ENCODE measurements at regions not wholly inside any gene's neighbourhood (a gene's known extent, or its start where the extent isn't known, plus 50 kb on each side); places are given as distances from the start of the nearest gene placed in this dataset.

- no peak for DNase-seq (ENCODE audit: low spot score in 2 of 2)
- 53% methylated on average over 3 of the region's 3 CpGs for WGBS
- no peak overlapping the region for H3K4me3 ChIP-seq
- TF ChIP-seq POLR2AphosphoS5 (IDR thresholded peaks at IDR 0.05), result no peak
- TF ChIP-seq, protein P1, sequence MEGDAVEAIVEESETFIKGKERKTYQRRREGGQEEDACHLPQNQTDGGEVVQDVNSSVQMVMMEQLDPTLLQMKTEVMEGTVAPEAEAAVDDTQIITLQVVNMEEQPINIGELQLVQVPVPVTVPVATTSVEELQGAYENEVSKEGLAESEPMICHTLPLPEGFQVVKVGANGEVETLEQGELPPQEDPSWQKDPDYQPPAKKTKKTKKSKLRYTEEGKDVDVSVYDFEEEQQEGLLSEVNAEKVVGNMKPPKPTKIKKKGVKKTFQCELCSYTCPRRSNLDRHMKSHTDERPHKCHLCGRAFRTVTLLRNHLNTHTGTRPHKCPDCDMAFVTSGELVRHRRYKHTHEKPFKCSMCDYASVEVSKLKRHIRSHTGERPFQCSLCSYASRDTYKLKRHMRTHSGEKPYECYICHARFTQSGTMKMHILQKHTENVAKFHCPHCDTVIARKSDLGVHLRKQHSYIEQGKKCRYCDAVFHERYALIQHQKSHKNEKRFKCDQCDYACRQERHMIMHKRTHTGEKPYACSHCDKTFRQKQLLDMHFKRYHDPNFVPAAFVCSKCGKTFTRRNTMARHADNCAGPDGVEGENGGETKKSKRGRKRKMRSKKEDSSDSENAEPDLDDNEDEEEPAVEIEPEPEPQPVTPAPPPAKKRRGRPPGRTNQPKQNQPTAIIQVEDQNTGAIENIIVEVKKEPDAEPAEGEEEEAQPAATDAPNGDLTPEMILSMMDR (IDR thresholded peaks at IDR 0.05), result no peak
- no peak for TF ChIP-seq POLR2A (IDR thresholded peaks at IDR 0.05)
- no peak for TF ChIP-seq EP300 (IDR thresholded peaks at IDR 0.05)
- H3K36me3 ChIP-seq, result no peaks in the 10 kb centered on the region
- no peaks in the 10 kb centered on the region for H3K9me3 ChIP-seq
- no peaks in the 10 kb centered on the region for H3K27me3 ChIP-seq
- peaks cover 39% of the 10 kb centered on the region for H3K4me1 ChIP-seq
- H3K27ac ChIP-seq, result no peak overlapping the region
Observed at GRCh38 chr1:87437663-87438295, 109.1 kb downstream of the LMO4 start.

DNA sequence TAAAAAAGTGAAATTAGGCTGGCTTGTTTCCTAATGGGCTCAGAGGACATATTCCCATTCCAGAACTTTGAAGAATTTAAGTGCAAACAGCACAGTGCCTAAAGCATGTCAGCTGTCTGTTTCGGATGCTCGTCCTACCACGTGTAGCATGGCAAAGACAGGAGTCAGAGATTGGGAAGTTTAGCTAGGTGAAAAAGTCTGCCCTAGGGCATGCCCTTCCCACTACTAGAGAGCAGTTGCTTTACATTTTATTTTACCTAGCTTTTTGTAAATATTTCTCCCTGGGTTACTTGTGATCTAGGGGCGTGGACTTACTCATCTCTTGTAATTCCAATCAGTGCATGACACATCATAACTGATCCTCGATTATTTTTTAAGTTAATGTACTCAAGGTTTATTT lies 111.1 kb downstream of the LMO4 start:
- Histone ChIP-seq H3K4me1 (peaks cover 23% of the 10 kb centered on the region), H3K4me3 (no peak overlapping the region), H3K27me3 (no peaks in the 10 kb centered on the region), H3K36me3 (no peaks in the 10 kb centered on the region), H3K27ac (no peak overlapping the region), H3K9me3 (no peaks in the 10 kb centered on the region)
- WGBS, result 69% methylated on average over 5 of the region's 5 CpGs
- TF ChIP-seq POLR2A (IDR thresholded peaks at IDR 0.05), result no peak
- DNase-seq (ENCODE audit: low spot score in 2 of 2), result no peak

- DNase-seq (ENCODE audit: low spot score in 2 of 2), result no peak
- Histone ChIP-seq H3K4me1 (peaks cover 25% of the 10 kb centered on the region), H3K27ac (peak overlapping the region; percentile 18), H3K36me3 (no peaks in the 10 kb centered on the region), H3K4me3 (no peak overlapping the region), H3K27me3 (no peaks in the 10 kb centered on the region), H3K9me3 (no peaks in the 10 kb centered on the region)
- no peak for TF ChIP-seq POLR2A (IDR thresholded peaks at IDR 0.05)
- TF ChIP-seq, protein P1 (IDR thresholded peaks at IDR 0.05), result no peak
- 48% methylated on average over 3 of the region's 7 CpGs for WGBS
Observed at GRCh38 chr1:87449348-87449963, 120.8 kb downstream of the LMO4 start.

DNA sequence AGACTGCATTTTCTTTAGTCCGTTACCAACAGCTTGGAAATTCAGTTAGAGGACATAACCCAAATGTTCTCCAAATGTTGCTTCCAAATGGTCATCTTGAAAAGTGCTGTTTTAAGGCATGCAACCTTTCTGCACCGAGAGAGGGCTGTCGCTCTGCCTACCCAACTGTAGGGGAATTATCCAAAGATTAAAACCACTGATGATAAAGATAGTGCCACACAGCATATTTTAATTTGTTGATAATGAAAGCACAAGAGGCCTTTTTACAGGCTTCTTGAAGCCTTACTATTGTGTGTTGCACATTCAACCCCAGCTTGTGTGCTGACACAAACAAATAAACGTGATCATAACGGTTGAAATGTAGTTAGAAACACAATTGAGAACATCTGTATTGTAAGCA lies 121.5 kb downstream of the LMO4 start:
- Histone ChIP-seq H3K27ac (peak overlapping the region; percentile 37), H3K36me3 (no peaks in the 10 kb centered on the region), H3K9me3 (no peaks in the 10 kb centered on the region), H3K4me3 (no peak overlapping the region), H3K4me1 (peaks cover 25% of the 10 kb centered on the region), H3K27me3 (no peaks in the 10 kb centered on the region)
- no peak for TF ChIP-seq POLR2AphosphoS5 (IDR thresholded peaks at IDR 0.05)
- TF ChIP-seq, protein P1 (IDR thresholded peaks at IDR 0.05), result no peak
- TF ChIP-seq EP300 (IDR thresholded peaks at IDR 0.05), result no peak
- no peak for TF ChIP-seq POLR2A (IDR thresholded peaks at IDR 0.05)
- 66% methylated on average over 5 of the region's 5 CpGs for WGBS
- no peak for DNase-seq (ENCODE audit: low spot score in 2 of 2)

DNA sequence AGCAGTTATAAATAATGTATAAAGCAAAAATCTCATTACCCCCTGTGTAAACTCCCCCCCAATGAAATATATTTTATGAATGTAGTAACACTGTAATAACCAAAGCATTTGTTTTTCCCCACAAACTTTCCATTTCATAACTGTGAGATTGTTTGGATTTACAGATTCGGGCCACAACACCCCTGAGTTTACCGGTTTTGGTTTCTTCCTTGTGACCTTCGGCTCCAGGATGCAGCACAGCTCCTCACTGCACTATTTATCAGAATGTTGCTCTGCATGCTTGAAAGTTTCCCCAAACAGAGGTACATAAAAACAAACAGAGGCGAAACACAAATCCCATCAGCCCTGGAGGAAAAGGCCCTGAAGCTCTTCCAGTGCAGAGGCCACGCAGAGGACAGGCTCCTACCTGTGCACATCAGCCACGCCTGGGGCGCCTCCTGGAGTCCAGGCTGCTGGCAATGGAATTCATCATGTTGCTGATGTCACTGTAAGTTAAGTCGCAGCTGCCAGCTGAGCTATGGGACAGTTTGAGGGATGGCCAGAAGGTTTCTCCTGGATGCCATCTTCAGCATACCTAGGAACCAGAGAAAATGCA lies 122.0 kb downstream of the LMO4 start:
- H3K9me3 ChIP-seq, result no peaks in the 10 kb centered on the region
- 64% methylated on average over 8 of the region's 8 CpGs for WGBS
- peaks cover 25% of the 10 kb centered on the region for H3K4me1 ChIP-seq
- no peak overlapping the region for H3K27ac ChIP-seq
- no peaks in the 10 kb centered on the region for H3K36me3 ChIP-seq
- DNase-seq (ENCODE audit: low spot score in 2 of 2), result no peak
- no peaks in the 10 kb centered on the region for H3K27me3 ChIP-seq
- no peak overlapping the region for H3K4me3 ChIP-seq
- TF ChIP-seq EP300 (IDR thresholded peaks at IDR 0.05) (no peak), POLR2A (IDR thresholded peaks at IDR 0.05) (no peak), POLR2AphosphoS5 (IDR thresholded peaks at IDR 0.05) (no peak)
- TF ChIP-seq, protein P1 (IDR thresholded peaks at IDR 0.05), result no peak

All from suprapubic skin (tissue), 4 donors.